ENCODE measurements at regions not wholly inside any gene's neighbourhood (a gene's known extent, or its start where the extent isn't known, plus 50 kb on each side); places are given as distances from the start of the nearest gene placed in this dataset.

- no peak for DNase-seq
Observed at GRCh38 chr22:47777426-47777825, 1015.0 kb downstream of the TBC1D22A start.

GRCh38 chr22:47776329-47776728 lies 1013.9 kb downstream of the TBC1D22A start:
- DNase-seq, result no peak

- DNase-seq, result no peak
Observed at GRCh38 chr22:47775686-47776085, 1013.2 kb downstream of the TBC1D22A start.

- DNase-seq, result no peak
Observed at GRCh38 chr22:47775191-47775590, 1012.7 kb downstream of the TBC1D22A start.

- DNase-seq, result no peak
Observed at GRCh38 chr22:47773635-47774034, 1011.2 kb downstream of the TBC1D22A start.

GRCh38 chr22:47772864-47773263 lies 1010.4 kb downstream of the TBC1D22A start:
- no peak for DNase-seq

- no peak for DNase-seq
Observed at GRCh38 chr22:47769652-47770051, 1007.2 kb downstream of the TBC1D22A start.

GRCh38 chr22:47768027-47768426 lies 1005.6 kb downstream of the TBC1D22A start:
- no peak for DNase-seq

GRCh38 chr22:47767403-47767802 lies 1005.0 kb downstream of the TBC1D22A start:
- no peak for DNase-seq

- no peak for DNase-seq
Observed at GRCh38 chr22:47765757-47766156, 1003.3 kb downstream of the TBC1D22A start.

- DNase-seq, result no peak
Observed at GRCh38 chr22:47762141-47762540, 999.7 kb downstream of the TBC1D22A start.

- DNase-seq, result no peak
Observed at GRCh38 chr22:47759909-47760308, 997.5 kb downstream of the TBC1D22A start.

- DNase-seq, result no peak
Observed at GRCh38 chr22:47757741-47758140, 995.3 kb downstream of the TBC1D22A start.

- no peak for DNase-seq
Observed at GRCh38 chr22:47750086-47750485, 987.6 kb downstream of the TBC1D22A start.

- DNase-seq, result no peak
Observed at GRCh38 chr22:47748957-47749356, 986.5 kb downstream of the TBC1D22A start.

GRCh38 chr22:47748271-47748670 lies 985.8 kb downstream of the TBC1D22A start:
- no peak for DNase-seq

GRCh38 chr22:47740109-47740805 lies 977.8 kb downstream of the TBC1D22A start:
- no peak for DNase-seq

GRCh38 chr22:47739291-47740015 lies 977.0 kb downstream of the TBC1D22A start:
- no peak for DNase-seq

GRCh38 chr22:47738472-47739013 lies 976.1 kb downstream of the TBC1D22A start:
- DNase-seq, result no peak

GRCh38 chr22:47736186-47737034 lies 974.0 kb downstream of the TBC1D22A start:
- DNase-seq, result no peak

- DNase-seq, result no peak
Observed at GRCh38 chr22:47734511-47734910, 972.1 kb downstream of the TBC1D22A start.

GRCh38 chr22:47727641-47728040 lies 965.2 kb downstream of the TBC1D22A start:
- no peak for DNase-seq

- no peak for DNase-seq
Observed at GRCh38 chr22:47724751-47725150, 962.3 kb downstream of the TBC1D22A start.

Measured in activated CD4-positive, alpha-beta T cell treated with anti-CD3 and anti-CD28 coated beads, Interleukin-2, amount 50 U/mL, for 16 hours (primary cell).